Left ventricle myocardium inferior (tissue), 1 donor: ENCODE measurements at regions not wholly inside any gene's neighbourhood (a gene's known extent, or its start where the extent isn't known, plus 50 kb on each side); places are given as distances from the start of the nearest gene placed in this dataset.

Source experiments
- DNase-seq: peaks from one replicate; pipeline ENCODE4 v3.0.0-alpha.2; 2020
- H3K27ac ChIP-seq: fragments of 200-600 bp; replicated peaks from 2 replicates; pipeline ENCODE4 v1.8.0; 2021
- H3K27me3 ChIP-seq: fragments of 200-600 bp; 2 replicates; pipeline ENCODE4 v1.8.0; 2021; ENCODE audit warnings: low read depth
- H3K36me3 ChIP-seq: fragments of 200-600 bp; 2 replicates; pipeline ENCODE4 v1.8.0; 2021
- H3K4me1 ChIP-seq: fragments of 200-600 bp; 2 replicates; pipeline ENCODE4 v1.8.0; 2021
- H3K4me3 ChIP-seq: fragments of 200-600 bp; 2 replicates; pipeline ENCODE4 v1.8.0; 2021; ENCODE audit warnings: mild to moderate bottlenecking, moderate library complexity
- H3K9me3 ChIP-seq: fragments of 200-600 bp; replicated peaks from 2 replicates; pipeline ENCODE4 v1.8.0; 2021
- CTCF ChIP-seq: fragments of 200-600 bp; IDR thresholded peaks from 2 replicates; pipeline ENCODE4 v1.8.0; 2021; ENCODE audit warnings: antibody characterized with exemption, mild to moderate bottlenecking, borderline replicate concordance
- intact Hi-C: fragments of 100-400 bp; cut with micrococcal nuclease; formaldehyde crosslinking; loops from one replicate; pipeline ENCODE4 v1.11.0; 2022
- donor health status: DM: no; HTN: yes; CAD: no; lungs with severe emphysema.

- DNase-seq: no peak
- peaks cover 19% of the 10 kb centered on the region for H3K4me1 ChIP-seq
- H3K9me3 ChIP-seq: peaks cover 16% of the 10 kb centered on the region
- no peak for TF ChIP-seq CTCF
- H3K36me3 ChIP-seq: peaks cover 7% of the 10 kb centered on the region
- intact Hi-C loops: no loop called here
- no peak overlapping the region for H3K4me3 ChIP-seq
- H3K27me3 ChIP-seq: no peaks in the 10 kb centered on the region
- H3K27ac ChIP-seq: no peak overlapping the region
Observed at GRCh38 chr2:37784071-37784758, 112.8 kb upstream of the CDC42EP3 start.

GRCh38 chr2:37784759-37785149 is 113.3 kb upstream of the CDC42EP3 start:
- no peak for DNase-seq
- intact Hi-C loops: no loop called here

GRCh38 chr2:37786191-37786698 is 114.8 kb upstream of the CDC42EP3 start:
- intact Hi-C loops: no loop called here
- TF ChIP-seq CTCF: no peak
- no peak overlapping the region for H3K27ac ChIP-seq

More at GRCh38 chr2:37784759-37785149, 113.3 kb upstream of the CDC42EP3 start:
- Histone ChIP-seq H3K27ac (no peak overlapping the region), H3K9me3 (peaks cover 17% of the 10 kb centered on the region), H3K27me3 (no peaks in the 10 kb centered on the region), H3K4me3 (no peak overlapping the region), H3K36me3 (peaks cover 7% of the 10 kb centered on the region), H3K4me1 (peaks cover 19% of the 10 kb centered on the region)
- TF ChIP-seq CTCF: no peak

GRCh38 chr2:37786854-37787253 is 115.4 kb upstream of the CDC42EP3 start:
- no peak overlapping the region for H3K4me3 ChIP-seq
- DNase-seq: no peak
- H3K27ac ChIP-seq: no peak overlapping the region
- TF ChIP-seq CTCF: no peak
- H3K27me3 ChIP-seq: no peaks in the 10 kb centered on the region
- H3K9me3 ChIP-seq: peaks cover 17% of the 10 kb centered on the region
- H3K36me3 ChIP-seq: peaks cover 7% of the 10 kb centered on the region
- peaks cover 10% of the 10 kb centered on the region for H3K4me1 ChIP-seq
- intact Hi-C loops: no loop called here

More at GRCh38 chr2:37786191-37786698, 114.8 kb upstream of the CDC42EP3 start:
- Histone ChIP-seq H3K27me3 (no peaks in the 10 kb centered on the region), H3K4me3 (no peak overlapping the region), H3K36me3 (peaks cover 7% of the 10 kb centered on the region), H3K9me3 (peaks cover 17% of the 10 kb centered on the region), H3K4me1 (peaks cover 11% of the 10 kb centered on the region)
- DNase-seq: no peak

- peaks cover 17% of the 10 kb centered on the region for H3K9me3 ChIP-seq
- H3K27me3 ChIP-seq: no peaks in the 10 kb centered on the region
- TF ChIP-seq CTCF: no peak
- peaks cover 20% of the 10 kb centered on the region for H3K4me1 ChIP-seq
- H3K27ac ChIP-seq: no peak overlapping the region
- DNase-seq: no peak
- intact Hi-C loops: no loop called here
- H3K4me3 ChIP-seq: no peak overlapping the region
- peaks cover 7% of the 10 kb centered on the region for H3K36me3 ChIP-seq
Observed at GRCh38 chr2:37788602-37789209, 117.3 kb upstream of the CDC42EP3 start.
